HUES6 (cell line): ENCODE measurements at regions not wholly inside any gene's neighbourhood (a gene's known extent, or its start where the extent isn't known, plus 50 kb on each side); places are given as distances from the start of the nearest gene placed in this dataset.
A peak's percentile ranks its signal among the peaks of the same experiment; 100 is the strongest.

Experiments
- H3K27ac ChIP-seq: 2 replicates; pipeline ENCODE4 v1.7.0; 2013; ENCODE audit warnings: low read depth, mild to moderate bottlenecking, low read length, inconsistent platforms
- H3K27me3 ChIP-seq: 2 replicates; pipeline ENCODE4 v1.6.1; 2013; ENCODE audit warnings: low read length; ENCODE audit not compliant: control insufficient read depth, insufficient read depth
- H3K36me3 ChIP-seq: 2 replicates; pipeline ENCODE4 v1.6.1; 2013; ENCODE audit warnings: low read length; ENCODE audit not compliant: control insufficient read depth, insufficient read depth
- H3K4me1 ChIP-seq: 2 replicates; pipeline ENCODE4 v1.6.1; 2013; ENCODE audit warnings: low read length; ENCODE audit not compliant: control insufficient read depth, insufficient read depth
- H3K4me3 ChIP-seq: 2 replicates; pipeline ENCODE4 v1.5.1; 2013; ENCODE audit warnings: low read depth, low read length
- H3K9ac ChIP-seq: one replicate; pipeline ENCODE4 v1.6.1; 2013; ENCODE audit warnings: mild to moderate bottlenecking, low read length
- H3K9me3 ChIP-seq: 2 replicates; pipeline ENCODE4 v1.6.1; 2013; ENCODE audit warnings: low read depth, low read length; ENCODE audit not compliant: control insufficient read depth, insufficient read depth

GRCh38 chr1:217373761-217374701 lies 256.9 kb downstream of the GPATCH2 start:
- Histone ChIP-seq H3K9me3 (peaks cover 12% of the 10 kb centered on the region), H3K4me3 (no peak overlapping the region)

GRCh38 chr1:217372049-217372970 lies 258.6 kb downstream of the GPATCH2 start:
- Histone ChIP-seq H3K4me3 (no peak overlapping the region), H3K27ac (no peak overlapping the region), H3K4me1 (peaks cover 40% of the 10 kb centered on the region), H3K9ac (no peak overlapping the region), H3K36me3 (no peaks in the 10 kb centered on the region), H3K9me3 (peaks cover 6% of the 10 kb centered on the region), H3K27me3 (no peaks in the 10 kb centered on the region; the same call in 1 of the 2 replicates)

More at GRCh38 chr1:217373761-217374701, 256.9 kb downstream of the GPATCH2 start:
- Histone ChIP-seq H3K9ac (no peak overlapping the region), H3K36me3 (no peaks in the 10 kb centered on the region), H3K27me3 (no peaks in the 10 kb centered on the region; the same call in 1 of the 2 replicates), H3K4me1 (peaks cover 40% of the 10 kb centered on the region), H3K27ac (no peak overlapping the region)

GRCh38 chr1:217370757-217371156 lies 260.1 kb downstream of the GPATCH2 start:
- Histone ChIP-seq H3K27ac (no peak overlapping the region), H3K4me3 (no peak overlapping the region), H3K9ac (no peak overlapping the region), H3K4me1 (peaks cover 40% of the 10 kb centered on the region), H3K9me3 (peaks cover 4% of the 10 kb centered on the region; the same call in 1 of the 2 replicates), H3K36me3 (no peaks in the 10 kb centered on the region), H3K27me3 (no peaks in the 10 kb centered on the region; the same call in 1 of the 2 replicates)

GRCh38 chr1:217369996-217370551 lies 260.8 kb downstream of the GPATCH2 start:
- Histone ChIP-seq H3K4me1 (peaks cover 40% of the 10 kb centered on the region), H3K27ac (no peak overlapping the region), H3K27me3 (no peaks in the 10 kb centered on the region; the same call in 1 of the 2 replicates), H3K4me3 (no peak overlapping the region), H3K9ac (no peak overlapping the region), H3K9me3 (peaks cover 4% of the 10 kb centered on the region; the same call in 1 of the 2 replicates), H3K36me3 (no peaks in the 10 kb centered on the region)

GRCh38 chr1:217369271-217369981 lies 261.5 kb downstream of the GPATCH2 start:
- Histone ChIP-seq H3K4me1 (peaks cover 35% of the 10 kb centered on the region), H3K36me3 (no peaks in the 10 kb centered on the region), H3K4me3 (peak overlapping the region; percentile 7; the same call in 1 of the 2 replicates), H3K27me3 (no peaks in the 10 kb centered on the region; the same call in 1 of the 2 replicates), H3K9ac (no peak overlapping the region), H3K9me3 (peaks cover 4% of the 10 kb centered on the region; the same call in 1 of the 2 replicates), H3K27ac (no peak overlapping the region)

GRCh38 chr1:217364220-217364619 lies 266.7 kb downstream of the GPATCH2 start:
- Histone ChIP-seq H3K36me3 (no peaks in the 10 kb centered on the region), H3K4me3 (no peak overlapping the region), H3K27me3 (no peaks in the 10 kb centered on the region; the same call in 1 of the 2 replicates), H3K27ac (no peak overlapping the region), H3K9me3 (no peaks in the 10 kb centered on the region), H3K4me1 (peaks cover 2% of the 10 kb centered on the region; the same call in 1 of the 2 replicates), H3K9ac (no peak overlapping the region)

GRCh38 chr1:217363319-217363718 lies 267.6 kb downstream of the GPATCH2 start:
- H3K27ac ChIP-seq, result no peak overlapping the region
- H3K4me3 ChIP-seq, result no peak overlapping the region
- no peaks in the 10 kb centered on the region for H3K9me3 ChIP-seq
- H3K36me3 ChIP-seq, result no peaks in the 10 kb centered on the region
- H3K4me1 ChIP-seq, result no peaks in the 10 kb centered on the region
- no peaks in the 10 kb centered on the region for H3K27me3 ChIP-seq
- no peak overlapping the region for H3K9ac ChIP-seq

- Histone ChIP-seq H3K9me3 (no peaks in the 10 kb centered on the region), H3K36me3 (no peaks in the 10 kb centered on the region), H3K9ac (no peak overlapping the region), H3K27ac (no peak overlapping the region), H3K4me3 (no peak overlapping the region), H3K27me3 (no peaks in the 10 kb centered on the region), H3K4me1 (no peaks in the 10 kb centered on the region)
Measured at GRCh38 chr1:217360510-217360909, 270.4 kb downstream of the GPATCH2 start.

- Histone ChIP-seq H3K27me3 (no peaks in the 10 kb centered on the region), H3K9me3 (no peaks in the 10 kb centered on the region), H3K4me1 (no peaks in the 10 kb centered on the region), H3K27ac (no peak overlapping the region), H3K36me3 (no peaks in the 10 kb centered on the region), H3K4me3 (no peak overlapping the region), H3K9ac (no peak overlapping the region)
Measured at GRCh38 chr1:217354895-217355294, 276.0 kb downstream of the GPATCH2 start.
